ENCODE measurements at regions not wholly inside any gene's neighbourhood (a gene's known extent, or its start where the extent isn't known, plus 50 kb on each side); places are given as distances from the start of the nearest gene placed in this dataset.

DNA sequence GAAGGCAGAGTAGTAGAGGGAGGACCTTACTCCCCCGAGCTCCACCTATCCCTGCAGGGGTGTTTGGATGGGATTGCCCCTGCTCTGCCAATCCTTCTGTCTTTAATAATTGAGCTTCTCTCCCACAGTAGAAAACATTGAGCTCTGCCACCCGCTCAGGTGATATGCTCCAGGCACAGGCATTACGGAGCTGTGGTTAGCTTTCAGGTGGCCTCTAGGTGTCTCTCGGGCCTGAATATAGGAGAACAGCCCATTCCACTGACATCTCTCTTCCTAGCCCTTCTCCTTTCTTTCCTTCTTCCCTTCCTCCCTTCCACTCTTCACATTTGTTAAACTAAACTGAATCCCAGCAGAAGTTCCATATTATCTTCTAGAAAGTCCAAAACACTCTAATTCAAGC lies 203.4 kb downstream of the SYK start:
- ChIA-PET CTCF (no interaction called here), POLR2A (no interaction called here)
- Histone ChIP-seq H3K9me1 (replicated peaks; ENCODE audit: control insufficient read depth, extremely low read depth, insufficient read depth, low read length) (no peaks in the 10 kb centered on the region), H3K27ac (ENCODE audit: insufficient read depth, low read depth, low read length) (no peak overlapping the region), H4K20me1 (replicated peaks; ENCODE audit: control insufficient read depth, extremely low read depth, insufficient read depth, low read length) (no peaks in the 10 kb centered on the region), H3K36me3 (ENCODE audit: control insufficient read depth in 2 of 2, extremely low read depth in 1 of 2, insufficient read depth in 2 of 2, low read length in 2 of 2) (no peaks in the 10 kb centered on the region), H3K4me1 (ENCODE audit: control insufficient read depth, extremely low read depth, insufficient read depth, low read length) (peaks cover 5% of the 10 kb centered on the region), H3K9ac (replicated peaks; ENCODE audit: extremely low read depth, insufficient read depth, low read length) (no peak overlapping the region), H3K9me3 (replicated peaks; ENCODE audit: control insufficient read depth, insufficient read depth, low read length) (no peaks in the 10 kb centered on the region), H3K4me2 (ENCODE audit: insufficient read depth, low read length) (no peak overlapping the region), H3K4me3 (replicated peaks in 1 of 3; ENCODE audit: insufficient read depth in 1 of 3, low read depth in 1 of 3, low read length in 3 of 3) (no peak overlapping the region), H3K27me3 (ENCODE audit: control insufficient read depth in 2 of 2, insufficient read depth in 2 of 2, low read length in 2 of 2) (no peaks in the 10 kb centered on the region), H2AFZ (ENCODE audit: low read depth, low read length) (no peak overlapping the region), H3K79me2 (ENCODE audit: control insufficient read depth, insufficient read depth, low read length) (no peaks in the 10 kb centered on the region)
- no TSS peak for BruUV-seq (replicated peaks)
- TF ChIP-seq FOS (IDR thresholded peaks at IDR 0.05; ENCODE audit: borderline replicate concordance, insufficient read depth, low read length) = no peak
- TF ChIP-seq JUN (IDR thresholded peaks at IDR 0.05; ENCODE audit: borderline replicate concordance, insufficient read depth, insufficient read length, low read depth) = no peak
- no peak for TF ChIP-seq GATA2 (IDR thresholded peaks at IDR 0.05; ENCODE audit: insufficient read depth, insufficient read length, low read depth, low read length)
- TF ChIP-seq, protein P1, sequence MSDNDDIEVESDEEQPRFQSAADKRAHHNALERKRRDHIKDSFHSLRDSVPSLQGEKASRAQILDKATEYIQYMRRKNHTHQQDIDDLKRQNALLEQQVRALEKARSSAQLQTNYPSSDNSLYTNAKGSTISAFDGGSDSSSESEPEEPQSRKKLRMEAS (IDR thresholded peaks at IDR 0.05; ENCODE audit: insufficient read depth, insufficient read length) = no peak
- TF ChIP-seq, protein P2, sequence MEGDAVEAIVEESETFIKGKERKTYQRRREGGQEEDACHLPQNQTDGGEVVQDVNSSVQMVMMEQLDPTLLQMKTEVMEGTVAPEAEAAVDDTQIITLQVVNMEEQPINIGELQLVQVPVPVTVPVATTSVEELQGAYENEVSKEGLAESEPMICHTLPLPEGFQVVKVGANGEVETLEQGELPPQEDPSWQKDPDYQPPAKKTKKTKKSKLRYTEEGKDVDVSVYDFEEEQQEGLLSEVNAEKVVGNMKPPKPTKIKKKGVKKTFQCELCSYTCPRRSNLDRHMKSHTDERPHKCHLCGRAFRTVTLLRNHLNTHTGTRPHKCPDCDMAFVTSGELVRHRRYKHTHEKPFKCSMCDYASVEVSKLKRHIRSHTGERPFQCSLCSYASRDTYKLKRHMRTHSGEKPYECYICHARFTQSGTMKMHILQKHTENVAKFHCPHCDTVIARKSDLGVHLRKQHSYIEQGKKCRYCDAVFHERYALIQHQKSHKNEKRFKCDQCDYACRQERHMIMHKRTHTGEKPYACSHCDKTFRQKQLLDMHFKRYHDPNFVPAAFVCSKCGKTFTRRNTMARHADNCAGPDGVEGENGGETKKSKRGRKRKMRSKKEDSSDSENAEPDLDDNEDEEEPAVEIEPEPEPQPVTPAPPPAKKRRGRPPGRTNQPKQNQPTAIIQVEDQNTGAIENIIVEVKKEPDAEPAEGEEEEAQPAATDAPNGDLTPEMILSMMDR (IDR thresholded peaks at IDR 0.05; ENCODE audit: extremely low read depth in 1 of 2, insufficient read depth in 1 of 2, low read depth in 1 of 2, low read length in 2 of 2) = no peak
- no peak for TF ChIP-seq POLR2AphosphoS5 (IDR thresholded peaks at IDR 0.05; ENCODE audit: insufficient read depth, low read depth, low read length)
- TF ChIP-seq POLR2A (IDR thresholded peaks at IDR 0.05; ENCODE audit: low read depth, low read length) = no peak
- TF ChIP-seq EZH2 (IDR thresholded peaks at IDR 0.05; ENCODE audit: borderline replicate concordance, low read depth, low read length, severe bottlenecking) = no peak
- no peak for TF ChIP-seq MYC (IDR thresholded peaks at IDR 0.05; ENCODE audit: low read depth, low read length)
- intact Hi-C loops (cut with micrococcal nuclease) (no loop called here), dilution Hi-C loops (cut with MboI; ENCODE audit: extremely low pct_ligation_motif_present, low sequenced_read_pairs) (no loop called here)
- DNase-seq (ENCODE audit: low read depth, low spot score) (no peak), FAIRE-seq (no peak)
